GM18526 (cell line): ENCODE measurements at regions not wholly inside any gene's neighbourhood (a gene's known extent, or its start where the extent isn't known, plus 50 kb on each side); places are given as distances from the start of the nearest gene placed in this dataset.

ENCODE experiments used
- POLR2A ChIP-seq: IDR thresholded peaks from 3 replicates; pipeline ENCODE4 v1.6.1; 2011; ENCODE audit not compliant: insufficient read length; ENCODE audit errors: extremely low read depth

GRCh38 chr12:93318720-93319522 is 58.8 kb upstream of the NUDT4 start:
- no peak for TF ChIP-seq POLR2A

- TF ChIP-seq POLR2A = no peak
These were observed 58.1 kb upstream of the NUDT4 start for GRCh38 chr12:93319523-93320050.

- no peak for TF ChIP-seq POLR2A
These were observed 54.9 kb upstream of the NUDT4 start for GRCh38 chr12:93322784-93323183.

DNA sequence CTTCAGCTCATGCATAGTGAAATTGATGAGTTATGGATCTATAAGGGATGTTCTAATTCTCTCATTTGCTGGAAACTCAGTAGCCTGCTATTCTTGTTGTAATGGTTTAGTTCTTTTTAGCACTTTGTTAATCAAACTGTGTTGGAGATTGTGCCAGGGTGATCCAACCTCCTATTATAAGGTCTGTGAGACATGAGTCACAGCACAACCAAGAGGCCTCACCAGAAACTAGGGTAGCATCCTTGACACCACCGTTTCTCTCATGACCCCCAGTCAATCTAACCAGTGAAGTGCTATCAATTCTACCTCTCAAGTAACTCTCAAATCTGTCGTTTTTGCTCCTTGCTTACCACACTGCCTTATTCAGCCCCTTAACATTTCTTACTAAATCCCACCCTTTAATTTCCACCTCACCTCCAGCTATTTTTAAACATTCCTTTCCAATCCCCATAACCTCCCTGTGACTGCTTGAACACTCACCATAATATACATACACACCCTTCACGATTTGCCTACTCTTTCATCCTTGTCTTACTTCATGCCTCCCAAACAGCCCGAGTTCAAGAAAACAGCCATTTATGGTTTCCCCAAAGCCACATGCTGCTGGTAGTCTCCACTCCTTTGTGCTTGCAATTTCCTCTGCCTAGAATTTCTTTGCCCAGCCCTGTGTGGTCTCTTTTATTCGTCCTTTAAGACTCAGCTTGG is 53.9 kb upstream of the NUDT4 start:
- TF ChIP-seq POLR2A = no peak

GRCh38 chr12:93325855-93326254 is 51.9 kb upstream of the NUDT4 start:
- no peak for TF ChIP-seq POLR2A
